GM19238 (cell line): ENCODE measurements at regions not wholly inside any gene's neighbourhood (a gene's known extent, or its start where the extent isn't known, plus 50 kb on each side); places are given as distances from the start of the nearest gene placed in this dataset.
A peak's percentile ranks its signal among the peaks of the same experiment; 100 is the strongest.

Source experiments
- DNase-seq: peaks from one replicate; pipeline ENCODE4 v3.0.0; 2011; ENCODE audit warnings: low spot score; ENCODE audit not compliant: insufficient read length

- DNase-seq, result no peak
These were observed 49.9 kb downstream of the RIN2 start for GRCh38 chr20:19807946-19808330.

DNA sequence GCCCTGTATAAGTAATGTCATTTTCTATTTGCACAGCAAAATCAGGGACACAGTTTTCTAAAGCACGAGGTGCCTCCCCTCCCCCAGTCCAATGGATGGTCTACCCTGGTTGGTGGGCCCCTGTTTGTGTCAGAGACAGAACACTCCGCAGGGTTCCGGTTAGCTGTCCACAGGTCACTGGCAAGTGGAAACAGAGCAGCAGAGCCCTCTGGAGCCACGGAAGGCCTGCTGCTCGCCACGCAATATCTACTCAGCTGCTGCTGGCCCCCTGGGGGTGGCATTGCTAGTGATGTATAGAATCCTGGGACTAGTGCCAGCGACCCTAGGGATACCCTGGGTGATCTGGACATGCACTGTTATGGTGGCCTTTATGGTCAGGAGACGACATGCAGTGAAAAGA lies 50.4 kb downstream of the RIN2 start:
- DNase-seq, result no peak

- DNase-seq, result no peak
These were observed 51.4 kb downstream of the RIN2 start for GRCh38 chr20:19809505-19809904.

DNA sequence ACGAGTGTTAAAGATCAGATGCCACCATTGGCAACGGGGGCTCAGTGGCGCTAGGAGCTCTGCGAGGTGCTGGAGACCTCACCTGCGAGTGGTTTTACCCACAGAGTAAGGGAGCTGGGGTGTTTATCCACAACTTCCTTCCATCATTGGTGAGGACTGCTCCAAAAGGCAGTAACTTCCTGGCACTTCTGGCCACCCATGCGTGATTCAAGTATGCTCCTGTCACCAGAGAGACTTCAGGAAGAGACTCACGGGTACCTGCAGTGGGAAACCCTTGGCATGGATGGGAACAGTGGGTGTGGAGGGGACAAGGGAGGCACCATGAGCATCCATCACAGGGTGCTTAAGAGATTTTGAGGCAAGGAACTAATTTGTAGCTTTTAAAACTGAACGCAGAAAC lies 53.2 kb downstream of the RIN2 start:
- DNase-seq, result no peak

DNA sequence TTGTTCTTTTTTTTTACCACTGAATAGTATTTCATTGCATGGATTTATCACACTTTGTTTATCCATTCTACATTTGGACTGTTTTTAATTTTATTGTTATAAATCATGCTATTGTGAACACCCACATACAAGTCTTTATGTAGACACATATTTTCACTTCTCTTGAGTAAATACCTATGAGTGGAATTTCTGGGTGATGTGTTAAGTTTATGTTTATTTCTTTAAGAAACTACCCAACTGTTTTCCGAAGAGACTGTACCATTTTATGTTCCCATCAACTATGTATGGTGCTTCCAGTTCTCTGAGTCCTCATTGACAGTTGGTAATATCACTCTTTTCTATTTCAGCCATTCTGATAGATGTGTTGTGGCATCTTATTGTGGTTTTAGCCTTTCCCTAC lies 54.0 kb downstream of the RIN2 start:
- no peak for DNase-seq

DNA sequence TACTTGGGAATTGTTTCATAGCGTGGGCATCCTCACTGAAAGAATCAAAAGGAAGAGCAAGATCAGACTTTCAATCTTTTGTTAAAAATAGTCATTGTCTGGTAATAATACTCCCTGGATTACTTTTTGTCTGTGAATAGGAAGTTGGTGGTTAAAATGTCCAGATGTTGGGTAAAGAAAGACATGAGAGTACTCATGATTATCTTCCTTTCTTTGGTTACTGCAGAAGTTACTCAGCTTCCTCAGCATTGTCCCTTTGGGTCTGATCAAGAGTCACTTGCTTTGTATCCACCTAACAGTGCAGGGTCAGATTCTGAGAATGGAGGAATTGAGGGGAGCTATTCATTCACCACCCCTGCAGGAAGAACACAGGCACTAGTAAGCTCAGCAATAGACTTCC lies 54.6 kb downstream of the RIN2 start:
- DNase-seq, result no peak

- no peak for DNase-seq
These were observed 56.0 kb downstream of the RIN2 start for GRCh38 chr20:19813846-19814640.

DNA sequence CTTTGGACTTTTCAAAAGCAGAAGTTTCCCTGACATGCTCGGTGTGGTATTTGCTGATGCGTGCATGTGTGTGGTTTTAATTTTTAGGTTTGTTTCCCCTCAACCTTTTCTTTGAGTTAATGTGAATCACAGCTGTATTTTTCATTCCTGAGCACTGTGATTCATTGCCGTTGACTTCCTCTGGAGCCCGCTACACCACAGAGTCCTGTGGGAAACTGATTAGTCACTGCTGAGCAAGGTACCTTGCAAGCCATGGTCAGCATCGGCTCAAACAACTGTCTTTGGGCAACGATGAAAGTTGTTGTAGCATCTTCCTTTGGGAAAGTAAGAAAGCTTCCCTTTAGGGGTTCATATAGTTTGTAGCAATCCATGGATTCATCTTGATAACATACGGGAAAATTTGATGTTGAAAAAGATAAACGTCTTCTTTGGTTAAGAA lies 57.5 kb downstream of the RIN2 start:
- DNase-seq, result no peak

- no peak for DNase-seq
These were observed 58.3 kb downstream of the RIN2 start for GRCh38 chr20:19816386-19816785.

DNA sequence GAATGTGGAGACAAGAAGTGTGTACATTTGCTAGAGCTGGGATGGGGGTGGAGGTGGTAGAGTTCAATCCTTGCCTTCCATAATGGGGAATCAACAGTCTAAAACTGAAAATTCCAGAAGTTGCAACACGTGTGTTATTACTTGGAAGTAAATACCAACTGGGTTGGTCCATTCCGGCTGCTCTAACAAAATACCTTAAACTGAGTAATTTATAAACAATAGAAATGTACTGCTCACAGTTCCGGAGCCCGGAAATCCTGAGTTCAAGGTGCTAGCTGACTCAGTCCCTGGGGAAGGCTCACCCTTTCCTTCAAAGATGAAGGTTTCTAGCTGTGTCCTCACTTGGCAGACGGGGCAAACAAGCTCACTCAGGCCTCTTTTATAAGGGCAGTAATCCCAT lies 59.0 kb downstream of the RIN2 start:
- DNase-seq, result no peak

GRCh38 chr20:19819149-19819548 lies 61.1 kb downstream of the RIN2 start:
- no peak for DNase-seq

DNA sequence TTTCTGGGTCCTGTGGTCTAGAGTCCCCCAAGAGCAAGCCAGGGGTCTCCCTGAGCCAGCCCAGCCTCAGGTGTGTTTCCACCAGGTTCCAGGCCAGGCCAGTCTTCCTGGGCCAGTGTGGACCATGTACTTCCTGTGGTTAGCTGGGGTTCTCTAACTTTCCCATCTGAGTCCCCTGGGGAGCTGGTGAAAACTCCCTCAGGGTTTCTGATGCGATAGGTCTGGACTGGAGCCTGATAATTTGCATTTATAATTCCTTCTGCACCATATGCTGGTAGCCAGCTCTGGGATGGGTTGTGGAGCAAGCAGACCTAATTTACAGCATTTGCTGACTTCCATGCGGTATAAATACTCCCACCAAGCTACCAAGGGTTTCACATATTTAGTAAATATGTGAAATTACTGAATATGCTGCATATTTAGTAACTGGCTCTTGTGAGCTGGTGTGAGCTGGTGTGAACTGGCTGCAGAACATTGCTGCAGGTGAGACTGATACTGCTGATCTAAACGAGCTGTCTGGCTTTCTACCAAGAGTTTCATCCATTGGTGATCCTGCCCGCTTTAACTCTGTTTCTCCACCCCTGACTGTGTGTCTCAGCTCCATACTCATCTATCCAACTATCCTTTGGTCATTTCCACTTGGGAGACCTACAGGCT lies 62.6 kb downstream of the RIN2 start:
- no peak for DNase-seq

DNA sequence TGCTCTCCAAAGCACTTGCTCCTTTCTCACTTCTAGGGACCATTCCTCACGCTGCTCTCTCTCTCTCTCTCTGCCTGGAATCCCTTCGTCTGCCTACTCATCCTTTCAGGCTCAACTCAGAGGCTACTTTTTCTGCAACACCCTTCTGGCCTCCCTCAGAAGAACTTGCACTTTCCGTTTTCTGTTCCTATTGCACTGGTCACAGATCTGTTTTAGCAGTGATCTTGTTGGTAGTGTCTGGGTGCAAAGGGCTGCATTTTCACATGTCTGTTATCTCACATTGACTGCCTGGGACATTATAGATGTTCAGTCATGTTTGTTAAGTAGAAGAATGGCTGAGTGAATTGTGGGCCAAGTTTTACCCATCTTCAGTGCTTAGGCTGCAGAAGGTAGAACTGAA lies 63.5 kb downstream of the RIN2 start:
- DNase-seq, result no peak

DNA sequence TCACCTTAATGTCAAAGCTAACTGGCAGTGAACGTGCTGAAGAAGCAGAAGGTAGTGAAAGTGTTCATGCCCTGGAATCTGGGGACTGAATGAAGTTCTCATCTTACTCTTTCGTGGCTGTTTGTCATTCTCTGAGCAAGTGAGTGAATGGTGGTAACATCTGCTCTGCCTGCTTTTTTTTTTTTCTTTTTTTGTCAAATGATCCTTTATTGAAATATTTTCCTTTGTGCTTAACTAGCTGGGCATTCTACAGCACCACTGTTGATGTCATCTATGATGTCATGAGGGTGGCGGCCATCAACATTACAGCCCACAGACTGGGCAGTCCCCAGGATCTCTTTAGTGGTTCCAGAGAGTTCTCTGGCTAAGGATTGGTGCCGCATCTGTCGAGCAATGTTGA lies 65.2 kb downstream of the RIN2 start:
- DNase-seq, result no peak

DNA sequence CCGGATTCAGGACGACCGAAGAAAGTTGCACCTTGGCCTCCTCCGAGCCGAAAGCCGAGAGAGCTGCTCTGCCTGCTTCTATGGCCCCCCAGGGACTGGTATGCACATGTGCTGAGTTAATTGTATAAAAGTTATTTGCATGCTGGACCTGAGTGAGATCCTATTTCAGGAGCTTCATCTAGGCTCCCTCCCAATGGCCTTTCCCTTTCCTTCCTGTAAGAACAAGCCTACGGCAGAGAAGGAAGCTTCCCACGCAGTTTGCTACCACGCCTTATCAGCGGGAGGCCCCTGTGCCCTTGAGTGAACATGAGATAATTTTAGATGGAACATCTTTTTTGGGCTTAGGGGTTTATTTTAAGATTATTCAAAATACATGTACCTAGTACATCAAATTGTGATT lies 65.9 kb downstream of the RIN2 start:
- DNase-seq, result no peak

- DNase-seq, result no peak
These were observed 66.8 kb downstream of the RIN2 start for GRCh38 chr20:19824861-19825260.

GRCh38 chr20:19826179-19826914 lies 68.3 kb downstream of the RIN2 start:
- DNase-seq, result no peak

DNA sequence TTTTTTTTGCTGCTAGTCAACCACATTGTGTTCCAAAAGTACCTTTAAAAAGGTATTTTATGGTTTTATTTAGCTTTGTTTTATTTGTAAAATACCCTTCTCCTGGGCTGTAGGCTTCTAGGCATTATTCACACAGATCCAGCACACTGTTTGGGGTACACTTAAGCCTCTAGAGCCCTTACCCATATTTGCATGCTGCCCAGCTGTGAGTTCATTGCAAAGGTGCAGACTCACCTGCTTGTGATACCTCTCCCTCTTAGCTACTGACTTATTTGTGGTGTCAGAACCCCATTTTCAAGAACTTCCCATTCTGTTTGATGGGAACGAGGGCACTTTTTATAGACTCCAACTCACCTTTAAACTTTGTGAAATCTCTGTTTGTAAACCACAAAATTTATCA lies 69.8 kb downstream of the RIN2 start:
- no peak for DNase-seq

GRCh38 chr20:19828232-19828631 lies 70.2 kb downstream of the RIN2 start:
- DNase-seq, result peak; percentile 36

- no peak for DNase-seq
These were observed 72.2 kb downstream of the RIN2 start for GRCh38 chr20:19830211-19830785.

GRCh38 chr20:19832875-19833274 lies 74.8 kb downstream of the RIN2 start:
- no peak for DNase-seq

GRCh38 chr20:19833395-19833794 lies 75.3 kb downstream of the RIN2 start:
- no peak for DNase-seq
